Neural cell (in vitro differentiated cells): ENCODE measurements at regions not wholly inside any gene's neighbourhood (a gene's known extent, or its start where the extent isn't known, plus 50 kb on each side); places are given as distances from the start of the nearest gene placed in this dataset.

Experiments used
- EP300 ChIP-seq: fragments of 450-650 bp; conservative IDR thresholded peaks from 2 replicates; pipeline ENCODE4 v1.6.1; 2014; ENCODE audit warnings: antibody characterized with exemption, mild to moderate bottlenecking, moderate library complexity; ENCODE audit not compliant: poor library complexity, severe bottlenecking
- EZH2 ChIP-seq: fragments of 200-600, 300-800 bp; shearing (Covaris generic), sonication (generic); IDR thresholded peaks from 2 replicates; pipeline ENCODE4 v1.6.1; 2014; ENCODE audit warnings: antibody characterized with exemption, low read length, borderline replicate concordance, mild to moderate bottlenecking; ENCODE audit not compliant: insufficient read depth, poor library complexity, severe bottlenecking
- MXI1 ChIP-seq: fragments of 450-650 bp; conservative IDR thresholded peaks from 2 replicates; pipeline ENCODE4 v1.6.1; 2014; ENCODE audit warnings: antibody characterized with exemption, mild to moderate bottlenecking; ENCODE audit not compliant: poor library complexity, severe bottlenecking
- POLR2AphosphoS5 ChIP-seq: IDR thresholded peaks from 2 replicates; pipeline ENCODE4 v1.6.1; 2012
- RAD21 ChIP-seq: fragments of 450-650 bp; conservative IDR thresholded peaks from 2 replicates; pipeline ENCODE4 v1.6.1; 2014; ENCODE audit warnings: antibody characterized with exemption, mild to moderate bottlenecking, moderate library complexity
- SMC3 ChIP-seq: fragments of 450-650 bp; conservative IDR thresholded peaks from 2 replicates; pipeline ENCODE4 v1.6.1; 2014; ENCODE audit warnings: antibody characterized with exemption, mild to moderate bottlenecking, moderate library complexity; ENCODE audit not compliant: poor library complexity
- TAF1 ChIP-seq: IDR thresholded peaks from 2 replicates; pipeline ENCODE4 v1.6.1; 2012; ENCODE audit warnings: low read depth
- TF ChIP-seq, protein P1 (sequence below): fragments of 450-650 bp; IDR thresholded peaks from 2 replicates; pipeline ENCODE4 v1.5.1; 2014; ENCODE audit warnings: antibody characterized with exemption, mild to moderate bottlenecking, moderate library complexity; ENCODE audit not compliant: poor library complexity, severe bottlenecking
- TF ChIP-seq, protein P2 (sequence below): IDR thresholded peaks from 2 replicates; pipeline ENCODE4 v1.6.1; 2012; ENCODE audit warnings: borderline replicate concordance

DNA sequence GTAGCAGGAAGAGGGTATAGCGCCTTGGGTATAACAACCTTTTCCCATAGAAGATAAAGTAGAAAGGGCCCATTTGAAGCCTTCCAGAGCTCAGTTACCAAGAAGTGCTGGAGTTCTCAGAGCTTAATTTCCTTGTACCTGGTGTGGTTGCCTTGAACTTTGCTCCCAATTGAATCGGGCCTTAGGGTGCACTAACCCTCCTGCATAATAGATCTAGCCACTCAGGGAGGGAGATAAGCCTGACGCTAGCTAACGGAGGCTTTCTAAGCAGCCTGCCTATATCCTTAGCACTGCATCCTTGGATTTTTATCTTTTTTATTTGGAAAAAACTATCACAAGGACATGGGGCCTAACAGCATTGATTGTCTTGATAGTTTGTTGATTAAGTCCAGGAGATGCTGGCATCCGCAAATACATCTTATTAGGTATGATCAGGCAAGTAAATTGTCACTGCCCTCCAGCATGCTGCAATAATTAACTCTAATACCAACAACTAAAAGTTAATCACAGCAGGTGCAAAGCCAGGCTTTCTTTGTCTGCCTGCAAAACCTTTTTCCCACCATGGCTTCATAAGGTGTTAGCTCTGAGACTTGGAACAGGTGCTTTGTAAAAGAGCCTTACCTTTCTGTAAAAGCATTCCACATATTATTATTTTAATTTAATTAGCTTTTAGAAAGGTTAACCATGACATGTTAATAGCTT lies 199.4 kb downstream of the SREK1 start:
- TF ChIP-seq, protein P1, sequence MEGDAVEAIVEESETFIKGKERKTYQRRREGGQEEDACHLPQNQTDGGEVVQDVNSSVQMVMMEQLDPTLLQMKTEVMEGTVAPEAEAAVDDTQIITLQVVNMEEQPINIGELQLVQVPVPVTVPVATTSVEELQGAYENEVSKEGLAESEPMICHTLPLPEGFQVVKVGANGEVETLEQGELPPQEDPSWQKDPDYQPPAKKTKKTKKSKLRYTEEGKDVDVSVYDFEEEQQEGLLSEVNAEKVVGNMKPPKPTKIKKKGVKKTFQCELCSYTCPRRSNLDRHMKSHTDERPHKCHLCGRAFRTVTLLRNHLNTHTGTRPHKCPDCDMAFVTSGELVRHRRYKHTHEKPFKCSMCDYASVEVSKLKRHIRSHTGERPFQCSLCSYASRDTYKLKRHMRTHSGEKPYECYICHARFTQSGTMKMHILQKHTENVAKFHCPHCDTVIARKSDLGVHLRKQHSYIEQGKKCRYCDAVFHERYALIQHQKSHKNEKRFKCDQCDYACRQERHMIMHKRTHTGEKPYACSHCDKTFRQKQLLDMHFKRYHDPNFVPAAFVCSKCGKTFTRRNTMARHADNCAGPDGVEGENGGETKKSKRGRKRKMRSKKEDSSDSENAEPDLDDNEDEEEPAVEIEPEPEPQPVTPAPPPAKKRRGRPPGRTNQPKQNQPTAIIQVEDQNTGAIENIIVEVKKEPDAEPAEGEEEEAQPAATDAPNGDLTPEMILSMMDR = no peak
- TF ChIP-seq EP300 (no peak), SMC3 (no peak), EZH2 (no peak), TAF1 (no peak), POLR2AphosphoS5 (no peak), RAD21 (no peak), MXI1 (no peak)
- TF ChIP-seq, protein P2, sequence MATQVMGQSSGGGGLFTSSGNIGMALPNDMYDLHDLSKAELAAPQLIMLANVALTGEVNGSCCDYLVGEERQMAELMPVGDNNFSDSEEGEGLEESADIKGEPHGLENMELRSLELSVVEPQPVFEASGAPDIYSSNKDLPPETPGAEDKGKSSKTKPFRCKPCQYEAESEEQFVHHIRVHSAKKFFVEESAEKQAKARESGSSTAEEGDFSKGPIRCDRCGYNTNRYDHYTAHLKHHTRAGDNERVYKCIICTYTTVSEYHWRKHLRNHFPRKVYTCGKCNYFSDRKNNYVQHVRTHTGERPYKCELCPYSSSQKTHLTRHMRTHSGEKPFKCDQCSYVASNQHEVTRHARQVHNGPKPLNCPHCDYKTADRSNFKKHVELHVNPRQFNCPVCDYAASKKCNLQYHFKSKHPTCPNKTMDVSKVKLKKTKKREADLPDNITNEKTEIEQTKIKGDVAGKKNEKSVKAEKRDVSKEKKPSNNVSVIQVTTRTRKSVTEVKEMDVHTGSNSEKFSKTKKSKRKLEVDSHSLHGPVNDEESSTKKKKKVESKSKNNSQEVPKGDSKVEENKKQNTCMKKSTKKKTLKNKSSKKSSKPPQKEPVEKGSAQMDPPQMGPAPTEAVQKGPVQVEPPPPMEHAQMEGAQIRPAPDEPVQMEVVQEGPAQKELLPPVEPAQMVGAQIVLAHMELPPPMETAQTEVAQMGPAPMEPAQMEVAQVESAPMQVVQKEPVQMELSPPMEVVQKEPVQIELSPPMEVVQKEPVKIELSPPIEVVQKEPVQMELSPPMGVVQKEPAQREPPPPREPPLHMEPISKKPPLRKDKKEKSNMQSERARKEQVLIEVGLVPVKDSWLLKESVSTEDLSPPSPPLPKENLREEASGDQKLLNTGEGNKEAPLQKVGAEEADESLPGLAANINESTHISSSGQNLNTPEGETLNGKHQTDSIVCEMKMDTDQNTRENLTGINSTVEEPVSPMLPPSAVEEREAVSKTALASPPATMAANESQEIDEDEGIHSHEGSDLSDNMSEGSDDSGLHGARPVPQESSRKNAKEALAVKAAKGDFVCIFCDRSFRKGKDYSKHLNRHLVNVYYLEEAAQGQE = no peak
